ENCODE measurements at regions not wholly inside any gene's neighbourhood (a gene's known extent, or its start where the extent isn't known, plus 50 kb on each side); places are given as distances from the start of the nearest gene placed in this dataset.

DNA sequence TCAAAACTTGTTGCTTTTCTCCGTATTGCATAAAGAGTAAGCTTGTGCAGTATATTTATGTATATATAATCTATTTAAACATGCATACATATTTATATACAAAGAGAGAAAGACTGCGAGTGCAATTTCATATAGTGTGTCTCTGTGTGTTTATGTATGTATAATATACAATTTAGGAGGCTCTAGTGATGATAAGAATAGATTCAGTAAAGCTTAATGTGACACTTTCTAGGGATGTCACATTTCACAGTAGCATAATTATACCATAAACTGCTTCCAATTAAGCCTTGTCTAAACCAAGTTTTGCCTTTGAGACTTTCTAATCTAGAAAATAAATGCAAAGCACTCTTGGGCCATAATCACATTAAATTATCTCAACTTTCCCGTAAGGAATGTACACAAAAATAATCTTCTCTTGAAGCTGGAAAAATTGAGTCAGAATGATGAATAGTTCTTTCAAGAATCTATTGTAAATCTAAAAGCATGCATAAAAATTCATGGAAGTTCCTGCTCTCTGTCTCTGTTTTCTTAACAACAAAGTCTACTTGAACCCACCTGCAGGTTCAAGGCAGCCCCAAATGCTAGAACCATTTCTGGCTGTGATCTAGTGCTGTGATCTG, 114.1 kb upstream of the NPY2R start:
- DNase-seq = no peak

DNA sequence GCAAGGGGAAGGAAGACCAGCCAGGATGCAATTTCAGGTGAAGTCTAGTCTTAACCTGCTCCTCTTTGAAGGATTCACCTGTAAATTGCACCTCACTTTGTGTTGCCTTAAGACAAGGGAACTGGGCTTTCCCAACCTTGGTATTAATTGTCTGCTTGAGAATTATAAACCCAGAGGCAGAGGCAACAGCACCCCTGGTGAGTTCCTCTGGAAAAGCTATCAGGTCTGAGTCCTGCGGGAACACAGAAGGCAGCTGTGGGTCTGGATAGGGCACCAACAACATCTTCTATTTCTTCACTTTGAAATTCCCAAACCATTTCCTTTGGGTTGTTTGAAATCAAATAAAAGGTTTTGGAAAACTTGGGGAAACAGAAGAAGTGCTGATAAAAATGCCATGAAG, 109.2 kb upstream of the NPY2R start:
- no peak for DNase-seq

DNA sequence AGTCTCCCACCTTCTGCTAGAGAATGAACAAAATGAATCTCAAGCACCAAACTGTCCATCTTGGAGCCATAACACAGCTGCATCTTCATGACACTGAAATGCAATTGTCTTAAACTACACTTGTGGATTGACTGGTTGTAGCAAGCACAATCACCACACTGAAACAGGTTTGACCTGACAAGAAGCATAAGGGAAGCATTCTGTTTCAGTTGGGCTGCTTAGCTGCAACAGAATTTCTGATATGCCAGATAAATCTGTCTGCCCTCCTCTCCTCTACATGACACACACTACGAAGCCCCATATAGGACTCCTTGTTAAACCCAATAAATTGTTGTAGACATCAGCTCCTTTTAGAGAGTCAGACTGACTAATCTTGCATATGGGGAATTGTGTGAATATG, 101.8 kb upstream of the NPY2R start:
- DNase-seq = no peak

GRCh38 chr4:155107059-155107458, 101.4 kb upstream of the NPY2R start:
- DNase-seq = no peak

GRCh38 chr4:155114790-155115189, 93.6 kb upstream of the NPY2R start:
- no peak for DNase-seq

DNA sequence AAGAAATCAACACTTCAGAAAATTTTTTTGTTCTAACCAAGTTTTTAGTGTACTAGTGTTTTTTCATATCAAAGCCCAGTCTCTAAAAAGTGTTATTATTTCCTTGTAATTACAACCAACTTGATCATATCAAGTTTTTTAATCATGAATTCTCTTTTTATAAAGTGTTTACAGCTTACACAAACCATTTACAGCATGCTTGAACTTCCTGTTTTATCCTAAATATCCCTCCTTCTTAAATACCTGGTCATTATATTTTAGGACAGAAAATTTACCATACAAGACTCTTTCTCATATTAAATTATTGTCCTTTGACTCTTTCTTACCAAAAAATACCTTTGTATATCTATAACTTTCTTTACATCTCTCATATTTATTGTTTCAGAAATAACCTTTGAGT, 89.4 kb upstream of the NPY2R start:
- DNase-seq = no peak

- DNase-seq = no peak
Measured at GRCh38 chr4:155120536-155120935, 87.9 kb upstream of the NPY2R start.

GRCh38 chr4:155122382-155122781, 86.1 kb upstream of the NPY2R start:
- no peak for DNase-seq

- DNase-seq = no peak
Measured at GRCh38 chr4:155134136-155134535, 74.3 kb upstream of the NPY2R start.

- no peak for DNase-seq
Measured at GRCh38 chr4:155140889-155141288, 67.5 kb upstream of the NPY2R start.

- no peak for DNase-seq
Measured at GRCh38 chr4:155143512-155143911, 64.9 kb upstream of the NPY2R start.

Data from tongue (tissue), 1 donor.